MM.1S (cell line): ENCODE measurements at regions not wholly inside any gene's neighbourhood (a gene's known extent, or its start where the extent isn't known, plus 50 kb on each side); places are given as distances from the start of the nearest gene placed in this dataset.

ENCODE experiments used
- EZH2 ChIP-seq: fragments of 300-600 bp; sonication (generic); optimal IDR thresholded peaks from 2 replicates; pipeline ENCODE3; 2017; ENCODE audit warnings: low read depth, mild to moderate bottlenecking, antibody characterized with exemption, low read length, mixed read lengths
- TF ChIP-seq, protein P1 (sequence below): fragments of 300-600 bp; sonication (generic); IDR thresholded peaks from 2 replicates; pipeline ENCODE4 v1.5.1; 2016; ENCODE audit warnings: antibody characterized with exemption, low read length, mixed read lengths

DNA sequence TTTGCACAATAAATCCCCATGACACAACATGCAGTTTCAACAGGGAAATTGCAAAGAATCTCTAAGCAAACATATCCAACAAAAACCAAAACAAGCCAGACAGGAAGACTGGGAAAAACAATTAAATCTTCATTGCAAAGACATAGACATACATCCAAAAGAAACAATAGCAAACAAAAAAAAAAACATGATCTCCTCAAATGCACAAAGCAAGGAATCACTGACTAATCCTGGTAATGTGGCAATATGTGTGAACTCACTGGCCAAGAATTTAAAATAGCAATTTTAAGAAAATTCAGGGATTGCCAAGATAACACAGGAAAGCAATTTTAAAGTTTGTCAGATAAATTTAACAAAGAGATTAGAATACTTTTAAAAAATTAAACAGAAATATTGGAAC is 520.1 kb upstream of the SMC2 start:
- no peak for TF ChIP-seq EZH2
- TF ChIP-seq, protein P1, sequence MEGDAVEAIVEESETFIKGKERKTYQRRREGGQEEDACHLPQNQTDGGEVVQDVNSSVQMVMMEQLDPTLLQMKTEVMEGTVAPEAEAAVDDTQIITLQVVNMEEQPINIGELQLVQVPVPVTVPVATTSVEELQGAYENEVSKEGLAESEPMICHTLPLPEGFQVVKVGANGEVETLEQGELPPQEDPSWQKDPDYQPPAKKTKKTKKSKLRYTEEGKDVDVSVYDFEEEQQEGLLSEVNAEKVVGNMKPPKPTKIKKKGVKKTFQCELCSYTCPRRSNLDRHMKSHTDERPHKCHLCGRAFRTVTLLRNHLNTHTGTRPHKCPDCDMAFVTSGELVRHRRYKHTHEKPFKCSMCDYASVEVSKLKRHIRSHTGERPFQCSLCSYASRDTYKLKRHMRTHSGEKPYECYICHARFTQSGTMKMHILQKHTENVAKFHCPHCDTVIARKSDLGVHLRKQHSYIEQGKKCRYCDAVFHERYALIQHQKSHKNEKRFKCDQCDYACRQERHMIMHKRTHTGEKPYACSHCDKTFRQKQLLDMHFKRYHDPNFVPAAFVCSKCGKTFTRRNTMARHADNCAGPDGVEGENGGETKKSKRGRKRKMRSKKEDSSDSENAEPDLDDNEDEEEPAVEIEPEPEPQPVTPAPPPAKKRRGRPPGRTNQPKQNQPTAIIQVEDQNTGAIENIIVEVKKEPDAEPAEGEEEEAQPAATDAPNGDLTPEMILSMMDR, result no peak
